HG03064 (cell line): ENCODE measurements at regions not wholly inside any gene's neighbourhood (a gene's known extent, or its start where the extent isn't known, plus 50 kb on each side); places are given as distances from the start of the nearest gene placed in this dataset.

Experiments used
- ATAC-seq: cut with Tn5 transposase; IDR thresholded peaks from one replicate; pipeline ENCODE4 v1.9.1; 2021; ENCODE audit warnings: low read depth; ENCODE audit not compliant: unreplicated experiment

- no peak for ATAC-seq
Observed at GRCh38 chr6:9431945-9432344, 982.9 kb downstream of the TFAP2A start.

GRCh38 chr6:9428421-9429172, 986.3 kb downstream of the TFAP2A start:
- no peak for ATAC-seq

- ATAC-seq, result no peak
Observed at GRCh38 chr6:9422138-9422537, 986.8 kb upstream of the SLC35B3 start.

GRCh38 chr6:9420316-9421015, 985.1 kb upstream of the SLC35B3 start:
- ATAC-seq, result no peak

- no peak for ATAC-seq
Observed at GRCh38 chr6:9417400-9417799, 982.1 kb upstream of the SLC35B3 start.

GRCh38 chr6:9412951-9413559, 977.7 kb upstream of the SLC35B3 start:
- ATAC-seq, result no peak

GRCh38 chr6:9409126-9409525, 973.8 kb upstream of the SLC35B3 start:
- ATAC-seq, result no peak

GRCh38 chr6:9408402-9409117, 973.2 kb upstream of the SLC35B3 start:
- ATAC-seq, result no peak

- no peak for ATAC-seq
Observed at GRCh38 chr6:9405825-9406224, 970.5 kb upstream of the SLC35B3 start.

GRCh38 chr6:9405369-9405768, 970.0 kb upstream of the SLC35B3 start:
- no peak for ATAC-seq

- ATAC-seq, result no peak
Observed at GRCh38 chr6:9404351-9405146, 969.2 kb upstream of the SLC35B3 start.

- ATAC-seq, result no peak
Observed at GRCh38 chr6:9403736-9404135, 968.4 kb upstream of the SLC35B3 start.

GRCh38 chr6:9401960-9402359, 966.6 kb upstream of the SLC35B3 start:
- no peak for ATAC-seq

GRCh38 chr6:9399916-9400315, 964.6 kb upstream of the SLC35B3 start:
- ATAC-seq, result no peak

- ATAC-seq, result no peak
Observed at GRCh38 chr6:9398767-9399373, 963.5 kb upstream of the SLC35B3 start.

- no peak for ATAC-seq
Observed at GRCh38 chr6:9398071-9398766, 962.9 kb upstream of the SLC35B3 start.

- ATAC-seq, result no peak
Observed at GRCh38 chr6:9388596-9388995, 953.3 kb upstream of the SLC35B3 start.

GRCh38 chr6:9380568-9380967, 945.2 kb upstream of the SLC35B3 start:
- ATAC-seq, result no peak

- ATAC-seq, result no peak
Observed at GRCh38 chr6:9373308-9373707, 938.0 kb upstream of the SLC35B3 start.
